GM12875 (cell line): ENCODE measurements at regions not wholly inside any gene's neighbourhood (a gene's known extent, or its start where the extent isn't known, plus 50 kb on each side); places are given as distances from the start of the nearest gene placed in this dataset.

Source experiments
- H3K4me3 ChIP-seq: one replicate; pipeline ENCODE4 v1.5.1; 2011; ENCODE audit warnings: low read depth, low read length, control low read depth
- CTCF ChIP-seq: IDR thresholded peaks from 2 replicates; pipeline ENCODE4 v1.5.1; 2011; ENCODE audit warnings: low read depth, mild to moderate bottlenecking, control low read depth, inconsistent platforms, low read length, moderate library complexity, borderline replicate concordance; ENCODE audit not compliant: insufficient read depth

DNA sequence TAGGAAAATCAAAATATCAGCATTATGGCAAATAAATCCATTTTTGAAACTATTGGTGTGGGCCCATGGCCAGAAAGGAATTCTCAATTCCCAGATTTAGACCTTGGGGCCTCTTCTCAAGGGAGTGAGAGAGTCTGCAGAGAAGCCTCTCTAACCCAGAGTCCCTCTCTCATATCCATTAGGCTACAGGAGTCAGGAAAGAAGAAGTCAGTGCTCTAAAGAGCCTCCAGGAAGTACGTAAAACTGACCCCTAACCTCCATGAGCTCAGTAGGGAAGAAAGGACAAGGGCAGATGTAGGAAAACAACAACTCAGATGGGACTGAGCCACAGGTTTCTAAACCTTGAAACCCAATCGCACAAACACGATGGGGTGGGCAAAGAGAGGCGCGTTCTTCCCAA, 479.9 kb upstream of the TNP1 start:
- no peak for TF ChIP-seq CTCF
- no peak overlapping the region for H3K4me3 ChIP-seq

DNA sequence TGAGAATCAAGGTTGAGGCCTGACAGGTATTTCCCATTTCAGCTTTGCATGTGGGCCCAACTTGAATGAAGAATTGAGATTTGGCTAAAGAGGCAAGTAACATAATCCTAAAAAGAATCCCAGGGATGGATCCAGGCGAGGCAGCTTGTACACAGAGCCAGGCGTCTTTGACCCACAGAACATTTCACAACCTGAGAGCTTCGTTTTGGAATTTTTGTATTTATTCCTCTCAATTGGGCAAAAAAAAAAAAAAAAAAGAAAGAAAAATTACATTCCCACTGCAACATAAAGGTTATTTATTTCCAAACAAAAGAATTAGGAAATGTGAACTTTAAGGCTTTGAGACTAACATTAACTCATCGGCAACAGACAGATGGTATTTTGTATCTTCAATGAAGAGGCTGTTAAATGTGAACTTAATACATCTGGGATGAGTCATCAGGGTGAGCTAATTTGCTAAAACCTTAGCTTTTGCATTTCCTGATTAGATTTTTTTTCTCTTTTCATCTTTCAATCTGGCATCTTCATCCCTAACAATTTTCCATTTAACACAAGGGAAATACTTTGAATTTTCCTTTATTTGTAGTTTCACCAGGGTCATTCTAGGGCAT, 478.5 kb upstream of the TNP1 start:
- no peak overlapping the region for H3K4me3 ChIP-seq
- TF ChIP-seq CTCF: no peak

DNA sequence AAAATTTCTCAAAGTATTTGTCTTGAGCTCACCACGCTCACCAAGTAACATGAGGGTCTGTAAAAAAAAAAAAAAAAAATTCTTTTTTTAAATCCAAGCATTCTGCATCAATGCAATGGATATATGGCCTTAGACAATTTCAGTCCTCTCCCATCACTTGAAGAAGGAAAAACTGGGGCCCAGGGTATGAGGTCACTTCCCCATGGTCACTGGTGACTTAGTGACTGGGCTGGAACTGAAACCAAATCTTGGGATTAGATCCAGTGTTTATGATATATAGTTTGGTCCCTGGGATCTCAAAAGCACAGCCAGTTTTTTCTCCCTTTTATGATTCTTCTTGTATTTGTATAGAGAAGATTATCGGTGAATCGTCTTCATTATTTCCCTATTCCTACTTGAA, 477.9 kb upstream of the TNP1 start:
- TF ChIP-seq CTCF: no peak
- no peak overlapping the region for H3K4me3 ChIP-seq

GRCh38 chr2:217336694-217337093, 476.8 kb upstream of the TNP1 start:
- H3K4me3 ChIP-seq: no peak overlapping the region
- no peak for TF ChIP-seq CTCF

GRCh38 chr2:217335341-217335966, 475.6 kb upstream of the TNP1 start:
- TF ChIP-seq CTCF: no peak
- H3K4me3 ChIP-seq: no peak overlapping the region

GRCh38 chr2:217334561-217334960, 474.7 kb upstream of the TNP1 start:
- TF ChIP-seq CTCF: no peak
- H3K4me3 ChIP-seq: no peak overlapping the region

GRCh38 chr2:217332866-217333265, 473.0 kb upstream of the TNP1 start:
- TF ChIP-seq CTCF: no peak
- H3K4me3 ChIP-seq: no peak overlapping the region
